GM23338 (cell line): ENCODE measurements at regions not wholly inside any gene's neighbourhood (a gene's known extent, or its start where the extent isn't known, plus 50 kb on each side); places are given as distances from the start of the nearest gene placed in this dataset.

Experiments
- EZH2 ChIP-seq: fragments of 200-600 bp; sonication (generic); IDR thresholded peaks from one replicate; pipeline ENCODE4 v1.8.0; 2017; ENCODE audit warnings: antibody characterized with exemption, mild to moderate bottlenecking, low read depth; ENCODE audit not compliant: unreplicated experiment
- EZH2phosphoT487 ChIP-seq: fragments of 200-600 bp; sonication (generic); IDR thresholded peaks from one replicate; pipeline ENCODE4 v1.8.1; 2018; ENCODE audit warnings: antibody characterized with exemption; ENCODE audit not compliant: unreplicated experiment
- JUNB ChIP-seq: IDR thresholded peaks from one replicate; pipeline ENCODE4 v1.6.1; 2016; ENCODE audit warnings: antibody characterized with exemption; ENCODE audit not compliant: unreplicated experiment
- NANOG ChIP-seq: IDR thresholded peaks from 2 replicates; pipeline ENCODE4 v1.6.1; 2016; ENCODE audit warnings: antibody characterized with exemption, borderline replicate concordance
- REST ChIP-seq: IDR thresholded peaks from one replicate; pipeline ENCODE4 v1.6.1; 2018; ENCODE audit warnings: antibody characterized with exemption; ENCODE audit not compliant: unreplicated experiment
- ZNF114 ChIP-seq: fragments of 250-450 bp; sonication (Bioruptor Pico); IDR thresholded peaks from 2 replicates; pipeline ENCODE4 v1.5.0; 2020; ENCODE audit warnings: mild to moderate bottlenecking, moderate library complexity
- ZNF331 ChIP-seq: fragments of 250-450 bp; sonication (Bioruptor Pico); IDR thresholded peaks from 2 replicates; pipeline ENCODE4 v1.5.0; 2020; ENCODE audit warnings: low read depth, mild to moderate bottlenecking, moderate library complexity
- ZNF462 ChIP-seq: fragments of 250-450 bp; sonication (Bioruptor Pico); IDR thresholded peaks from 2 replicates; pipeline ENCODE4 v1.5.0; 2020; ENCODE audit warnings: mild to moderate bottlenecking, moderate library complexity

GRCh38 chr11:80868831-80869230, 1428.0 kb upstream of the TENM4 start (continued):
- TF ChIP-seq ZNF462 (no peak), EZH2 (no peak), NANOG (no peak), JUNB (no peak), REST (no peak), EZH2phosphoT487 (no peak), ZNF331 (CRISPR knock-in tag) (no peak), ZNF114 (CRISPR knock-in tag) (no peak)
